ENCODE measurements at regions not wholly inside any gene's neighbourhood (a gene's known extent, or its start where the extent isn't known, plus 50 kb on each side); places are given as distances from the start of the nearest gene placed in this dataset.

GRCh38 chr11:45456686-45457085, 170.5 kb upstream of the SYT13 start:
- intact Hi-C loops (cut with micrococcal nuclease) = no loop called here
- no peaks in the 10 kb centered on the region for H3K9me1 ChIP-seq (ENCODE audit: insufficient read depth, low read length)
- H2BK5ac ChIP-seq (ENCODE audit: low read depth, low read length, poor library complexity, severe bottlenecking) = no peak overlapping the region
- H4K5ac ChIP-seq (ENCODE audit: low read depth, low read length) = no peak overlapping the region
- no peak overlapping the region for H2BK120ac ChIP-seq (ENCODE audit: low read depth, low read length)
- POLR2A ChIA-PET (ENCODE audit: unreplicated experiment) = no interaction called here
- no peak overlapping the region for H3K23ac ChIP-seq (ENCODE audit: low read depth, low read length)
- DNase-seq (no peak), ATAC-seq (ENCODE audit: low read depth) (no peak)
- H4K8ac ChIP-seq (ENCODE audit: low read depth in 2 of 2, low read length in 2 of 2) = no peak overlapping the region
- no peak overlapping the region for H2AFZ ChIP-seq (replicated peaks; ENCODE audit: low read length, poor library complexity)
- H4K20me1 ChIP-seq (ENCODE audit: insufficient read depth, low read length) = no peaks in the 10 kb centered on the region
- TF ChIP-seq CHD1 (IDR thresholded peaks at IDR 0.05; ENCODE audit: low read depth, low read length) (no peak), RCOR1 (IDR thresholded peaks at IDR 0.05; ENCODE audit: insufficient replicate concordance, low read length) (no peak), CEBPB (IDR thresholded peaks at IDR 0.05; ENCODE audit: low read depth, low read length) (no peak), MAZ (IDR thresholded peaks at IDR 0.05; ENCODE audit: borderline replicate concordance, low read depth, low read length) (no peak), NFE2L2 (IDR thresholded peaks at IDR 0.05; ENCODE audit: low read depth, low read length) (no peak), ELK1 (IDR thresholded peaks at IDR 0.05; ENCODE audit: borderline replicate concordance, low read depth, low read length) (no peak), POLR2A (IDR thresholded peaks at IDR 0.05; ENCODE audit: low read depth, low read length) (no peak), RAD21 (IDR thresholded peaks at IDR 0.05; ENCODE audit: low read length) (no peak), MAFK (IDR thresholded peaks at IDR 0.05; ENCODE audit: low read depth, low read length) (no peak), SMC3 (IDR thresholded peaks at IDR 0.05; ENCODE audit: low read depth, low read length) (no peak), FOS (IDR thresholded peaks at IDR 0.05; ENCODE audit: low read depth, low read length) (no peak), USF2 (IDR thresholded peaks at IDR 0.05; ENCODE audit: low read depth, low read length) (no peak)
- dilution Hi-C loops (cut with HindIII; ENCODE audit: low sequenced_read_pairs, unreplicated experiment) = no loop called here
- no peak overlapping the region for H2BK15ac ChIP-seq (ENCODE audit: low read depth, low read length)
- no peaks in the 10 kb centered on the region for H3K9me3 ChIP-seq (ENCODE audit: control insufficient read depth, insufficient read depth, low read length)
- no peaks in the 10 kb centered on the region for H3K79me1 ChIP-seq (ENCODE audit: low read depth in 1 of 2, low read length in 2 of 2)
- no peak overlapping the region for H3K9ac ChIP-seq (ENCODE audit: low read depth, low read length)
- no peak overlapping the region for H3K4me2 ChIP-seq (ENCODE audit: low read depth, low read length)
- H3K56ac ChIP-seq (ENCODE audit: extremely low read depth, insufficient read depth, low read length) = no peak overlapping the region
- no peak overlapping the region for H3K4me3 ChIP-seq (ENCODE audit: insufficient read depth, low read depth, low read length)
- in situ Hi-C loops (cut with MboI; ENCODE audit: low sequenced_read_pairs) = no loop called here
- no peak overlapping the region for H3K4ac ChIP-seq (ENCODE audit: low read depth, low read length)
- H3K36me3 ChIP-seq (ENCODE audit: control insufficient read depth, insufficient read depth, low read length) = no peaks in the 10 kb centered on the region
- 0 out of 2 replicates have a peak, but pooled peaks cover 2% of the 10 kb centered on the region for H3K27me3 ChIP-seq (ENCODE audit: control insufficient read depth, insufficient read depth, low read length)
- H3K18ac ChIP-seq (ENCODE audit: low read depth, low read length) = no peak overlapping the region
- H3K27ac ChIP-seq (ENCODE audit: insufficient read depth, low read length) = no peak overlapping the region
- H2BK20ac ChIP-seq (ENCODE audit: low read depth, low read length) = no peak overlapping the region
- no TSS peak for BruUV-seq (replicated peaks)
- no peaks in the 10 kb centered on the region for H3K4me1 ChIP-seq (ENCODE audit: control insufficient read depth, insufficient read depth, low read length)
- WGBS, 2 experiments (ENCODE audit: extremely low coverage in 2 of 2, insufficient read length in 1 of 2) = 20% methylated on average over 1 of the region's 6 CpGs; no CpG with 5 or more reads in 1 of the 2 experiments
- no peak overlapping the region for H2AK5ac ChIP-seq (ENCODE audit: low read depth, low read length)
- no peak overlapping the region for H2AK9ac ChIP-seq (replicated peaks; ENCODE audit: low read depth, low read length, poor library complexity)
- H4K91ac ChIP-seq (ENCODE audit: insufficient read depth, low read depth, low read length) = no peak overlapping the region
- H3K14ac ChIP-seq (replicated peaks; ENCODE audit: low read depth, low read length) = no peak overlapping the region
- CTCF ChIA-PET = no interaction called here

All from IMR-90 (cell line).